ENCODE measurements at regions not wholly inside any gene's neighbourhood (a gene's known extent, or its start where the extent isn't known, plus 50 kb on each side); places are given as distances from the start of the nearest gene placed in this dataset.

- in situ Hi-C loops (cut with MboI; ENCODE audit: low sequenced_read_pairs, unreplicated experiment): no loop called here
- no peak for TF ChIP-seq CTCF (IDR thresholded peaks at IDR 0.05; ENCODE audit: borderline replicate concordance, control extremely low read depth, extremely low read depth, insufficient read depth, missing control alignments)
- DNase-seq (ENCODE audit: low spot score): peak; percentile 18
These were observed 113.4 kb downstream of the MRPL36 start for GRCh38 chr5:1686016-1686802.

- no peak for TF ChIP-seq CTCF (IDR thresholded peaks at IDR 0.05; ENCODE audit: borderline replicate concordance, control extremely low read depth, extremely low read depth, insufficient read depth, missing control alignments)
- peak; percentile 16 for DNase-seq (ENCODE audit: low spot score)
- in situ Hi-C loops (cut with MboI; ENCODE audit: low sequenced_read_pairs, unreplicated experiment): no loop called here
These were observed 114.6 kb downstream of the MRPL36 start for GRCh38 chr5:1685066-1685465.

DNA sequence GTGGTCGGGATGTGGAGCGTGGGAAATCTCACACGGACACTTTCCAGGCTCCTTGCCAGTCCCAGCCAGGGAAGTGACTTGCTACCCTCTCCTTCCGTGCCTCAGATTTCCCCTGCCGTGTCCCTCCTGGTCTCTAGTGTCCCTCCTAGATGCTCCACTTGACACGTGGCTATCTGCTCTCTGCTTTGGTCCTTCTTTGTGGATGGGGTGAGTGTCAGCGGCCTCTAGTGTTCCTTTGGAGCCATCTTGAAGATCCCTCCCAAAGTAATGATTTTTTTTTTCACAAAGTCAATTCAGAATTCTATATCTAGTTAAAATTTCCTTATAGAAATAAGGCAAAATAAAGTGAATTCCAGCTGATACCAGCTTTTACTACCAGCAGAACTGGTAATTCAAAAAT lies 117.7 kb downstream of the MRPL36 start:
- no peak for TF ChIP-seq CTCF (IDR thresholded peaks at IDR 0.05; ENCODE audit: borderline replicate concordance, control extremely low read depth, extremely low read depth, insufficient read depth, missing control alignments)
- in situ Hi-C loops (cut with MboI; ENCODE audit: low sequenced_read_pairs, unreplicated experiment): no loop called here
- no peak for DNase-seq (ENCODE audit: low spot score)

DNA sequence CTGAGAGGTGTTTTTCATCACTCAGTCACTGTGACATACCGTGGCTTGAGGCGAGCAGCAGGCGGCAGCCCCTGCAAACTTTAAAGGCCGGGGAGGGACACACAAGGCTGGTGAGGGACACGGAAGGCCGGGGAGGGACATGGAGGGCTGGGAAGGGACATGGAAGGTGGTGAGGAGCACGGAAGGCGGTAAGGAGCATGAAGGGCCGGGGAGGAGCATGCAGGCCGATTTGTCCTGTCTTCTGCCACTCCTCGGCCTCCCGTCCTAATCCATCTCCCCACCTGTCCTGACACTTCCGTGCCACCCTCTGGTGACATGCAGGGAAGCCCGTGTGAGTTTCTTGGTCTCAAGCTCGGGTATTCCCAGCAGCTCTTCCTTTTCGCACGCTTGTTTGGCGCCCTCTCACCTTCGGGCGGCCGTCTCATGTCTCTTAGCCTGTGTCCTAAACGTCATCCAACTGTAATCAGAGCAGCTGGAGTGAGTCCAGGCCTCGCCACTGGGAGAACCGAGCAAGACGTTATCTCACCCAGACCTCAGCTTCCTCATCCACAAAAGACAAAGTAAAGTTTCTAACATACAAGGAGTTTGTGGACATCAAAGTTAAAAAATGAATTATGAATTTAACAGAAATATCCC lies 126.5 kb downstream of the MRPL36 start:
- no peak for DNase-seq (ENCODE audit: low spot score)
- in situ Hi-C loops (cut with MboI; ENCODE audit: low sequenced_read_pairs, unreplicated experiment): no loop called here
- no peak for TF ChIP-seq CTCF (IDR thresholded peaks at IDR 0.05; ENCODE audit: borderline replicate concordance, control extremely low read depth, extremely low read depth, insufficient read depth, missing control alignments)

GRCh38 chr5:1672396-1672795 lies 127.2 kb downstream of the MRPL36 start:
- in situ Hi-C loops (cut with MboI; ENCODE audit: low sequenced_read_pairs, unreplicated experiment): no loop called here
- DNase-seq (ENCODE audit: low spot score): no peak
- TF ChIP-seq CTCF (IDR thresholded peaks at IDR 0.05; ENCODE audit: borderline replicate concordance, control extremely low read depth, extremely low read depth, insufficient read depth, missing control alignments): no peak

- no peak for TF ChIP-seq CTCF (IDR thresholded peaks at IDR 0.05; ENCODE audit: borderline replicate concordance, control extremely low read depth, extremely low read depth, insufficient read depth, missing control alignments)
- in situ Hi-C loops (cut with MboI; ENCODE audit: low sequenced_read_pairs, unreplicated experiment): no loop called here
- DNase-seq (ENCODE audit: low spot score): no peak
These were observed 128.3 kb downstream of the MRPL36 start for GRCh38 chr5:1671351-1671750.
